ENCODE measurements at regions not wholly inside any gene's neighbourhood (a gene's known extent, or its start where the extent isn't known, plus 50 kb on each side); places are given as distances from the start of the nearest gene placed in this dataset.

GRCh38 chr10:29096303-29096824 lies 192.5 kb upstream of the LYZL1 start:
- no peak for DNase-seq

GRCh38 chr10:29098423-29098822 lies 190.4 kb upstream of the LYZL1 start:
- no peak for DNase-seq

GRCh38 chr10:29099001-29099400 lies 189.9 kb upstream of the LYZL1 start:
- DNase-seq: no peak

GRCh38 chr10:29099415-29099814 lies 189.5 kb upstream of the LYZL1 start:
- DNase-seq: no peak

- no peak for DNase-seq
Observed at GRCh38 chr10:29100505-29100904, 188.4 kb upstream of the LYZL1 start.

GRCh38 chr10:29102233-29102632 lies 186.6 kb upstream of the LYZL1 start:
- no peak for DNase-seq

- DNase-seq: no peak
Observed at GRCh38 chr10:29102636-29103035, 186.2 kb upstream of the LYZL1 start.

- no peak for DNase-seq
Observed at GRCh38 chr10:29104661-29105399, 184.0 kb upstream of the LYZL1 start.

GRCh38 chr10:29105516-29106215 lies 183.2 kb upstream of the LYZL1 start:
- DNase-seq: no peak

GRCh38 chr10:29106287-29106686 lies 182.6 kb upstream of the LYZL1 start:
- DNase-seq: no peak

GRCh38 chr10:29107866-29108498 lies 180.9 kb upstream of the LYZL1 start:
- no peak for DNase-seq

- DNase-seq: no peak
Observed at GRCh38 chr10:29109707-29110571, 178.9 kb upstream of the LYZL1 start.

GRCh38 chr10:29112827-29113615 lies 175.8 kb upstream of the LYZL1 start:
- no peak for DNase-seq

- DNase-seq: no peak
Observed at GRCh38 chr10:29113616-29113945, 175.3 kb upstream of the LYZL1 start.

GRCh38 chr10:29114141-29114540 lies 174.7 kb upstream of the LYZL1 start:
- no peak for DNase-seq

- DNase-seq: no peak
Observed at GRCh38 chr10:29117781-29118180, 171.1 kb upstream of the LYZL1 start.

GRCh38 chr10:29119374-29119773 lies 169.5 kb upstream of the LYZL1 start:
- peak in 2 of 3 donors; percentile 22 to 47 for DNase-seq

GRCh38 chr10:29120216-29120615 lies 168.7 kb upstream of the LYZL1 start:
- peak in 2 of 3 donors; percentile 4 to 21 for DNase-seq

- DNase-seq: no peak
Observed at GRCh38 chr10:29124864-29125263, 164.0 kb upstream of the LYZL1 start.

- no peak for DNase-seq
Observed at GRCh38 chr10:29127037-29127700, 161.7 kb upstream of the LYZL1 start.

GRCh38 chr10:29127731-29128130 lies 161.1 kb upstream of the LYZL1 start:
- no peak for DNase-seq

Measured in suppressor macrophage treated with lipopolysaccharide for 1 hour (primary cell).